ENCODE measurements at regions not wholly inside any gene's neighbourhood (a gene's known extent, or its start where the extent isn't known, plus 50 kb on each side); places are given as distances from the start of the nearest gene placed in this dataset.
"Not testable (repeated sequence)": the region's sequence is repeated elsewhere in the genome, so short reads cannot be mapped to it uniquely, and the experiment has no call there.

DNA sequence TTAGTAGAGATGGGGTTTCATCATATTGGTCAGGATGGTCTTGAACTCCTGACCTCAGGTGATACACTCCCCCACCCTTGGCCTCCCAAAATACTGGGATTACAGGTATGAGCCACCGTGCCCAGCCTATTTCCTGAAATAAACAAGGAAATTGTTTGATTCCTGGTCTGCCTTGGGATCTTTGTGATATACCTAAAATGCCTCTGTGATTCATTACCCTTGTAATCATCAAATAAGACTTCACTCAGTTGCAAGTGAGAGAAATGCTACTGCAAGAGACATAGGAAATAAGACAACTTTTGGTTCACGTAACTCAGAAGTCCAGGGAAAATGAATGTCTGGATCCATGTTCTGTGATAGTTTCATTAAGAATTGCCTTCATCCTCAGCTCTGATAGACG lies 173.2 kb upstream of the MARCKS start:
- TF ChIP-seq, protein P1, sequence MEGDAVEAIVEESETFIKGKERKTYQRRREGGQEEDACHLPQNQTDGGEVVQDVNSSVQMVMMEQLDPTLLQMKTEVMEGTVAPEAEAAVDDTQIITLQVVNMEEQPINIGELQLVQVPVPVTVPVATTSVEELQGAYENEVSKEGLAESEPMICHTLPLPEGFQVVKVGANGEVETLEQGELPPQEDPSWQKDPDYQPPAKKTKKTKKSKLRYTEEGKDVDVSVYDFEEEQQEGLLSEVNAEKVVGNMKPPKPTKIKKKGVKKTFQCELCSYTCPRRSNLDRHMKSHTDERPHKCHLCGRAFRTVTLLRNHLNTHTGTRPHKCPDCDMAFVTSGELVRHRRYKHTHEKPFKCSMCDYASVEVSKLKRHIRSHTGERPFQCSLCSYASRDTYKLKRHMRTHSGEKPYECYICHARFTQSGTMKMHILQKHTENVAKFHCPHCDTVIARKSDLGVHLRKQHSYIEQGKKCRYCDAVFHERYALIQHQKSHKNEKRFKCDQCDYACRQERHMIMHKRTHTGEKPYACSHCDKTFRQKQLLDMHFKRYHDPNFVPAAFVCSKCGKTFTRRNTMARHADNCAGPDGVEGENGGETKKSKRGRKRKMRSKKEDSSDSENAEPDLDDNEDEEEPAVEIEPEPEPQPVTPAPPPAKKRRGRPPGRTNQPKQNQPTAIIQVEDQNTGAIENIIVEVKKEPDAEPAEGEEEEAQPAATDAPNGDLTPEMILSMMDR (IDR thresholded peaks at IDR 0.05), result no peak
- TF ChIP-seq POLR2A (IDR thresholded peaks at IDR 0.05), result no peak
- H3K27me3 ChIP-seq, result no peaks in the 10 kb centered on the region
- H3K4me3 ChIP-seq, result no peak overlapping the region
- no peaks in the 10 kb centered on the region for H3K36me3 ChIP-seq
- H3K9me3 ChIP-seq, result no peaks in the 10 kb centered on the region
- no peaks in the 10 kb centered on the region for H3K4me1 ChIP-seq (ENCODE audit: insufficient read depth)
- intact Hi-C loops (cut with DNase I), result no loop called here
- H3K27ac ChIP-seq, result no peak overlapping the region
- DNase-seq, result no peak
- 89 to 91% (median 91%) methylated on average over 3 of the region's 3 CpGs for WGBS, 3 donors

DNA sequence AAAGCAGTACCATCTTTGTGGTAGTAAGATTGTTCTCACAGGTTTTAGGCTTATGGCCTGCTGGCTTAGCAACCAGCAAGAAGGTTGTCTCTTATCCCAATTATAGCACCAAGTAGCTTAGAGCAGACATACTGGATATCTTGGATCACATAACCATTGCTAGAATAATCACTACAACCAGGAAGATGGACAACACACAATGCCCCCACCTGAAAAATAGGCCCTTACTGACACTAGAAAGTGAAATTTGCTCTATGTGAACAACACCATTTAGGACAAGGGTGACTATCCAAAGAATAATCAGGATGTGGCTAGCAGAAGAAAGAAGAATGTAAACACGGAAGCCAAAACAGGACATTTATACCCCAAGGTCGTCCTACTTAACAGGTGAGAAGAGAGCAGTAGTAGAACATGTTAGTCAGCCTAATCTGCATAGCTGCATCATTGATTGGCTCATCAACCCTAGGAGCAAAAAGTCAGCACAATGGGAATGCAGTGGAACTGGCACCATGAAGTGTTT lies 172.7 kb upstream of the MARCKS start:
- H3K4me1 ChIP-seq (ENCODE audit: insufficient read depth), result no peaks in the 10 kb centered on the region
- no peaks in the 10 kb centered on the region for H3K36me3 ChIP-seq
- no peak for DNase-seq
- no peak overlapping the region for H3K4me3 ChIP-seq
- H3K9me3 ChIP-seq, result no peaks in the 10 kb centered on the region
- intact Hi-C loops (cut with DNase I), result no loop called here
- H3K27ac ChIP-seq, result no peak overlapping the region
- 46 to 63% (median 61%) methylated on average over 2 of the region's 2 CpGs for WGBS, 3 donors
- TF ChIP-seq POLR2A (IDR thresholded peaks at IDR 0.05), result no peak
- TF ChIP-seq EP300 (IDR thresholded peaks at IDR 0.05), result no peak
- TF ChIP-seq, protein P1 (IDR thresholded peaks at IDR 0.05), result no peak
- H3K27me3 ChIP-seq, result no peaks in the 10 kb centered on the region

DNA sequence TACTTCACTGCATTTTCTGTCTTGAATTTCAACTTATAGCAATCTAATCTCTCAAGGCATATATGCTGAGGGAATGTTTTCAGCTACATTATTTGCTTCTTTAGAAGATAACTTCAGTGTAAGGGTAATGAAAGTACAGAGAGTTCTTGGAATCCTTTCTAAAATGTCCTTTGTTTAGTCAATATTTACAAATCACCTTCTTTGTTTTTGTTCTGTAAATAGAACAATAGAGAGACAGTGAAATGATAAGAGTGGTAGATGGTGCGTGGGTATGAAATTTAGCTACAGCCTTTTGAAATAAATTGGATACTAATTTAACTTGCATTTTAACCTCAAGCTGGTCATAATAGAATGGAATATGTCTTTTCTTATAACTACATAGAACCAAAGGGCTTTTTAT lies 171.1 kb upstream of the MARCKS start:
- no peaks in the 10 kb centered on the region for H3K9me3 ChIP-seq
- H3K4me1 ChIP-seq (ENCODE audit: insufficient read depth), result no peaks in the 10 kb centered on the region
- intact Hi-C loops (cut with DNase I), result no loop called here
- WGBS, 3 donors, result 28 to 57% (median 52%) methylated on average over 1 of the region's 1 CpG
- no peak overlapping the region for H3K27ac ChIP-seq
- TF ChIP-seq EP300 (IDR thresholded peaks at IDR 0.05) (no peak), POLR2A (IDR thresholded peaks at IDR 0.05) (no peak)
- TF ChIP-seq, protein P1 (IDR thresholded peaks at IDR 0.05), result no peak
- no peaks in the 10 kb centered on the region for H3K36me3 ChIP-seq
- no peak for DNase-seq
- H3K4me3 ChIP-seq, result no peak overlapping the region
- no peaks in the 10 kb centered on the region for H3K27me3 ChIP-seq

DNA sequence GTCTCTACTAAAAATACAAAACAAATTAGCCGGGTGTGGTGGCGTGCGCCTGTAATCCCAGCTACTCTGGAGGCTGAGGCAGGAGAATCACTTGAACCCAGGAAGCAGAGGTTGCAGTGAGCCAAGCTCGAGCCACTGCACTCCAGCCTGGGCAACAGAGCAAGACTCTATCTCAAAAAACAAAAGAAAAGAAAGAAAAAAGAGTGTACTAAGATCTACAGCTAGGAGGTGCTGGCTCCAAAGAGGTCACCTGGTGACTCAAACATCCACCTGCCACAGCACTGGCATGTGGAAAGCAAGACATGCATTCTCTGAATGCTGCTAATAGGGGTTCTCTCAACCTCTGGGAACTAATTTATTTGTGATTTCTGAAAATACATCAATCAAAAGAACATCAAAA lies 167.5 kb upstream of the MARCKS start:
- WGBS, 3 donors, result 93 to 98% (median 96%) methylated on average over 4 of the region's 4 CpGs
- H3K4me1 ChIP-seq (ENCODE audit: insufficient read depth); H3K27me3 ChIP-seq; H3K27ac ChIP-seq; H3K4me3 ChIP-seq; intact Hi-C loops (cut with DNase I); H3K9me3 ChIP-seq; DNase-seq; H3K36me3 ChIP-seq: not testable (repeated sequence)

DNA sequence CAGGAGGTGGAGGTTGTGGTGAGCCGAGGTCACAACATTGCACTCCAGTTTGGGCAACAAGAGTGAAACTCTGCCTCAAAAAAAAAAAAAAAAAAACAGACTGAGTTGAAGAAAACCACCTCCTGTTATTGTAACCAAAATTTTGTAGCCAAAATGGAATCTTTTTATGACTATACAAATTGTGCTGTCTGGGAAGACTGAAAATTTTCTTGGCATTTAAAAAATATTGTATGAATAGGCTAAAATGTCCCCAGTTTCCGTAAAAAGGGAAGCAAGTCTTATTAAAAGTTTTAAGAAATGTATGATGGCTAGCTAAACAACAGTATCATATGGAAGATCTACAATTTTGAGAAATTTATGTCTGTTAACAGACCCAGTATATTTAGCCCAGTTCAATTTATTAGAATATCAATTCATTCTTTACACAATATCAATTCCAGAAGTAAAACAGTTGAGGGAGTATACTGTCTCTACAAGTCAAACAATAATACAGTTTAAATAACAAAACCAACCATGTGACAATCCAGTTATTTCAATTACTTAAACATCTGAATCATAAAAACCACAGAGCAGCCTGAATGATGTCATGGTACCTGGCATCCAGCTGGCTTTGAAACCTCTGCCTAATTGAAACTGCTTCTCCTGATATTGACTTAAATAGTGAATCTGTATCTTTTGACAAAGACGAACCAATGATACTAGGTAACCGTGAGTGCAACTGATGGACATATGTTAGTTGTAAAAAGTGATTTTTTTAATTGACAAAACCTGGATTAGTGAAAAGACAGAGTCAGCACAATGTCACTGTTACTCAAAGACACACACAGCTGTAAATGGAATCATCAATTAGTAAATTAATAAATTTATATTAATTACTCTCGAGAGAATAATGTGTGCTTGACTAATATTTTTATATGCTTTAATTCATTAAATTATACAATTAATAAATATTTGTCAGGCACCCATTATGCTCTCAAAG lies 166.6 kb upstream of the MARCKS start:
- TF ChIP-seq POLR2A (IDR thresholded peaks at IDR 0.05) (no peak), EP300 (IDR thresholded peaks at IDR 0.05) (no peak)
- TF ChIP-seq, protein P1 (IDR thresholded peaks at IDR 0.05), result no peak
- no peak overlapping the region for H3K27ac ChIP-seq
- no peaks in the 10 kb centered on the region for H3K9me3 ChIP-seq
- WGBS, 3 donors, result 61 to 80% (median 70%) methylated on average over 5 of the region's 5 CpGs
- no peaks in the 10 kb centered on the region for H3K27me3 ChIP-seq
- DNase-seq, result no peak
- intact Hi-C loops (cut with DNase I), result no loop called here
- H3K4me3 ChIP-seq, result no peak overlapping the region
- H3K36me3 ChIP-seq, result no peaks in the 10 kb centered on the region
- no peaks in the 10 kb centered on the region for H3K4me1 ChIP-seq (ENCODE audit: insufficient read depth)

All from ovary (tissue), 7 donors.